ENCODE measurements at regions not wholly inside any gene's neighbourhood (a gene's known extent, or its start where the extent isn't known, plus 50 kb on each side); places are given as distances from the start of the nearest gene placed in this dataset.
"Not testable (repeated sequence)": the region's sequence is repeated elsewhere in the genome, so short reads cannot be mapped to it uniquely, and the experiment has no call there.

DNA sequence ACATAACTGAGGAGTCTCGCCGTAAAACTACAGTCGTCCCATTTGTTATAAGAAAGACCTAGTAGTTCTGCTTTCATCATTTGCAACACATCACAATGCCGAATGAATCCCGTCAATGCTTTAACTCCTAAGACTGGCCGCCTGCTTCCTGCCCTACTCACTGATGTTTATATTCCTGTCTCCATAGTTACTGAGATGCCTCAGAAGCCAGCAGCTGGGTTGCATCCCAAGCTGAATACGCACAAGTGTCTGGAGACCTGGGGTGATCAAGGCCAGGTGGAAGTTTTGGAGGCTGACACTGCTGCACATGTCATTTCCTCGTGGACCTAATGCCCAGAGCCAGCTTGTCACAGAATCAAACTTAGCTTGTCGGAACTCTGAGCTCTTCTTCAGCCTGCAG lies 95.2 kb upstream of the UBE2E1 start:
- DNase-seq, result no peak

DNA sequence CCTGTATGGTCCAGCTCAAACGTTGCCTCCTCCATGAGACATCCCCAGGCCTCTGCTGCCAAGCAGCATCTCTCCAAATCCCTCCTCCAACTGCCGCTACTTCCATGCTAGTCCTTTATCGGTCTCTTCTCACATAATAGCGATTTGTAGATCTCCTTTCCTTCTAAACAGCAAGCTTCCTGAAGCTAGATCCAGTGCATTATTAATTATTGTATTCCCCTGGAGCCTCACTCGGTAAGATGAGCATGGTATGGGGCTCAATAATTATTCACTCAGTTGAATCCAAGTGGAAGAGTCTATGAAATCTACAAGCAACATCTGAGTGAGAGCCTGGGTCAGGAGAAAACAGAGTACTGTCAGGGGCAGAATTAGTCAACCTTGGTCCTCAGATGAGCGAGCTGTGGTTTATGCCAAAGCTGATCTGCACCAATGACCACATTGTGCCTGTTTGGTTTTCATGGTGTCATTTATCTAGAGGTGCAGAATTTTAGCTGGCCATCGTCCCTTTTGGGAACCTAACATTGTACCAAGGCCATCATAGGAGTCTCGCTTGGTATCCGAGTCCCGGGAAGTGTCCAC lies 93.8 kb upstream of the UBE2E1 start:
- no peak for DNase-seq

DNA sequence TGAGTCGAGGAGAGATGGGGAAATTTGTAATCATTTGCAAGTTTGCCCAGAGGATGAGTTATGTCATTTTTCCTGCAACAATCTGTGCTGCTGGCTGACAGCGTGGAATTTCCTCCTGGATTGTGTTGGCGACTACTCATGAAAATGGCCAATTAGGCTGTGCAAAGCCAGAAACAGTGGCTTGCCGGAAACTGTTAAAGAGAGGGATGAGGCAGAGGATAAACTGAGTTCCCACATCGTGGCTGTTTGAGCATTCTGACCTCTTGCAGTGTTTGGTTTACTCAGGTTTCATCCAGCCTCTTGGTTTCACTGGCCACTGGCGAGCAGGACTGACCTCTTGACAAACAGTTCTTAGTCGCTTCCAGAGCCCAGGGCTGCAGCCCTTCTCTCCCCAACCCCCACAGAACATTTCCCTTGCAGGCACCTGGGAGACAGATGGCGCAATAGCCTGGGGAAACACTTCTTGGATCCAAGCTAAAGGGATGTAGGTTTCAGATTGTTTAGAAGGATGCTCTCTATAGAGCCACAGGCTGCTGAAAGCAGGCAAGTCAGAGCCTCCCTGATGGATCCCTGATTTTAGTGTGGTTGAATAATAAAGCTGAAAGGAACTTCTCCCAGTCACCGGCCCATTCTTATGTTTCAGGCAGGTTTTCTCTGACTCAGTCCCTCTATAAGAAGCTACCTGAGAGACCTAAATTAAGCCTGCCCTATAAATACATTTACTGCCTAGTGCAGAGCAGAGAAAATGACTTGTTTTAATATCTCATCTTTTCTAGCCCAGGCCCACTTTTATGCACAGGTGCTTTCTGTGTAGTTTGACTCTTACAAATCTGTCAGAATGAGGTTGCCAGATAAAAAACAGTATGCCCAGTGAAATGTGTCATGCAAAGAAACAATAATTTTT lies 92.8 kb upstream of the UBE2E1 start:
- no peak for DNase-seq

DNA sequence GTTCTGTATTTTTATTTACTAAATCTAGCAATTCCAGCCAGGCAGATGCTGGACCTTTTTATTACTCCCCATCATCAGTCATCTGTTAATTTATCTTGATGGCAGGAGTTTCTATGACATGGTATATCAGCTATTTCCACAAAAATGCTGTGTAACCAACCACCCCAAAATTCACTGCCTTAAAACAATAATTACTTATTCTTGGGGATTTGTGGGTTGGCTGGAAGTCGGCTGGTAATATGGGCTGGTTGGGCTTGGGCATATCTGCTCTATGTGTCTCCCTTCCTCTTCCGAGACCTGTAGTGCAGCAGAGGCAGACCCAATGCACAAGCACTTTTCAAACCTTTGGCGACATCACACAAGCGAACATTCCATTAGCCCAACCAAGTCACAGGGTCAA lies 92.1 kb upstream of the UBE2E1 start:
- no peak for DNase-seq

DNA sequence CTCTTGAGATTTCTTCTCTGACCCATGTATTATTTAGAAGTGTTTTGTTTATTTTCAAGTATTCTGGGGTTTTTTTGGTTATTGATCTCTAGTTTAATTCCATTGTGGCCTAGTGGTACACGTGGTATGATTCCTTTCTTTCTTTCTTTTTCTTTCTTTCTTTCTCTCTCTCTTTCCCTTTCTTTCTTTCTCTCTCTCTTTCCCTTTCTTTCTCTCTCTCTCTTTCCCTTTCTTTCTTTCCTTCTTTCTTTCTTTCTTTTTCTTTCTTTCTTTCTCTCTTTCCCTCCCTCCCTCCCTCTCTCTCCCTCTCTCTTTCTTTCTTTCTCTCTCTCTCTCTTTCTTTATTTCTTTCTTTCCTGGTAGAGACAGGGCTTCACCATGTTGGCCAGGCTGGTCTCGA lies 85.7 kb upstream of the UBE2E1 start:
- DNase-seq, result no peak

DNA sequence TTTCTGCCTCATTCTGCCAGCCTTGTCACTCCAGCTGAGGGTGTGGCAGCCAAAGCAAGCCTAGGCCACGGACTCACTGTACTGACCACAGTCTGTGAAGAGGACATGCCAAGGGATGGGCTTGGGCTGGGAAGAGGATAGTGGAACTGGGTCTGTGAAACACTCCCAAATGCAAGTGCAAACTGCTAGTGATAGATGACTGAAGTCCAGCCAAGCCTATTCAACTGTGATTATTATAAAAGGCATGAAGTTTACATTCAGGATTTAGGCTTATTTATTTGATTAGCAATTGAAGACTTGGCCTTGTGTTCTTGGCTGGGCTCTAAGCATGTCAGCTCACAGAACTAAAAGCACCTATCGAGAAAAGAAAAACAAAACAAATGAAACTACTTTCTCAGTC lies 84.9 kb upstream of the UBE2E1 start:
- no peak for DNase-seq

DNA sequence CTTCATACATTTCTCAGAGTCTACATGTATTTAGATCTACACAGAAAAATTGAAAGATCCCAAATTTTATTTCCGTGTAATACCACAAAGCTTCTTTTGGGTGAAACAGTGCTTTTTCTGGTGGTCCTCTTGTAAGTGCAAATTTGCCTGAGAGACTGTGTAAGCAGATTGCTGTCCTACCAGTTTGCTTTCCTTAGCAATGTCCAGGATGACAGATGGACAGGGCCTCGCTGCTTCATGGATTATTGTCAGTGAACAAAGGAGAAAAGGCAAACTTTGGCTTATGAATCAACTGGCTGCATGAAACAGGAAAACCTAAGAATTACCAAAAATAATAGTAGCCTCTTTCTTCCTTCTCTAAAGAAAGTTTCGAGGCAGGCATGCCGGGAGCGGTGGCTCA lies 82.6 kb upstream of the UBE2E1 start:
- no peak for DNase-seq

DNA sequence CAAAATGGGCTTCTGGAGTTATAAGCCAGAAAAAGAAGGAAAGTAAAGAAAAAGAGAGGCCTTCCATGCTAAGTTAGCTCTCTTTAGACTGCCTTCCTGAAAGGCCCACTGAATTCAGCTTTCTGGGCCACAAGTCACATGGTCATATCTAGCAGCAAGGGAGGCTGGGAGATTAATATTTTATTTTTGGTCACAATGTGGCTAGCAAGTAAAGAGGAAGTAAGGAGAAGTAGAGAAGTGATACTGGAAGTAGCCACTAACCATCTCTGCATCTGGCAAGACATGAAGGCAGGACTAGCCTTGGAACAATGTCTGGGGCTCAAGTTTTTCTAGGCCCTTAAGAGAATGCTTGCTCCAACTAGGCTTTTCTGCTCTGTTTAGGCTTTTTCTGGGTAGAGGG lies 81.8 kb upstream of the UBE2E1 start:
- no peak for DNase-seq

DNA sequence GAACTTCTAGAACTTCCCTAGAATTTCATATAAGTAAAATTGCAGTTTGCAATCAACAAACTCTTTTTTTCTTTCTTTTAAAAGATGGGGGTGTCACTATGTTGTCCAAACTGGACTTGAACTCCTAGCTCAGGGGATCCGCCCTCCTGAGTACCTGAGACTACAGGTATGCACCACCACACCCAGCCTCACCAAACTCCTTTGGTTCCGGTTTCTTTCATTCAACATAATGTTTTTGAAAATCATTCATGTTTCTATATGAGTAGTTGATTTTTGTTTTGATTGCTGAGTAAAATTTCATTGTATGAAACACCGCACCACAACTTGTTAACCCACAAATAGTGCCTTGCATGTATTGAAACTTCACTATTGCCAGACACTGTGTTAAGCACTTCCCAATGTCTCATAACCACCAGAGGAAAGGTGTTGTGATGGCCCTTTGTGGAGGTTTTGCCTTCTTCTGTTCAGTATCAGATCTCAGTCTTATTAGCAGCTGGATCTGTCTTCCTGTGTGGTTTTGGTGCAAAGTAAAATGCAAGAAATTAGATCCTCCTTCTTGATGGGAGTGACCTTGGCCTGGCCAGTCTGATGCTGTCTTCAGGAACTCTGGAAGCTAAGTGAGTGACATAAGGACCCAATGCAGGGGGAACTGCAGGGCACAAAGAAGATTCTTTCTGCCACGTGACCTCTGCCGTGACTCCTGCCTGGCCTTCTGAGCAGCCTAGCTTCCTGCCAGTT lies 78.8 kb upstream of the UBE2E1 start:
- peak; percentile 23 to 30 for DNase-seq

DNA sequence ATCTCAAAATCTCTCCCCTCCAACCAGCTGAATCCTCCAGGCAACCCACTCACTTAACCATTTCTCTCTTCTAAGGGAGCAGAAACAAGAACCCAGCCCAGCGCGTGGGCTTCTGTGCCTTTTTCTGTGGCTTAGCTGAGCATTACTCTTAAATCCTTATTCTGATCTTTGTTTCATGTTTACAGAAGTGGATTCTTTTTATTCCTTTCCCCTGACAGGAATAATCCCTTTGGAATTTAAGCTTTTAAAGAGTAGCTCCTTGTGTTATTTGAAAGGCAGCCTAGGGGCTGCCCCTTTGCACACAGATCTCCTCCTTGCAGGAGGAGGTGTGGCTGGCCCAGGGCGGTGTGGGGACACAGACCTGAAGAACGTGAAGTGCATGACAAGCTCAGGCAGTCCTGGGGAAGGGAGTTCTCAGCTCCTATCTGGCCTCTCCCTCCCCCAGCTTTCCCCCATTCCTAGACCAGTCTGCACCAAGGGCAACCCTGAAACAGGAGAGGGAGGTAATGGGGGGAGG lies 77.1 kb upstream of the UBE2E1 start:
- no peak for DNase-seq

DNA sequence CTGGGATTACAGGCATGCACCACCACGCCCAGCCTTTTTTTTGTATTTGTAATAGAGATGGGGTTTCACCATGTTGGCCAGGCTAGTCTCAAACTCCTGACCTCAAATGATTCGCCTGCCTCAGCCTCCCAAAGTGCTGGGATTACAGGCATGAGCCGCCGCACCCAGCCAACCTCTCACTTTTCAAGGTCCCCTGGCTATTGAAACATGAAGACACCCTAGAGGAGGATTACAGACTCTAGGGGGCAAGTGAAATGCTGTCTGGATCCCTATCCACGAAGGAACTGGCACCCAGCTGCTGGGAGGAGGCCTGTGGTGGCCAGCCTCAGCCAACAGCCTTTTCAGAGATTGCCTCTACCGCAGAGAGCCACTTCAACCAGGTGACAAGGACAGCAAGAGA lies 76.4 kb upstream of the UBE2E1 start:
- DNase-seq, result not testable (repeated sequence)

DNA sequence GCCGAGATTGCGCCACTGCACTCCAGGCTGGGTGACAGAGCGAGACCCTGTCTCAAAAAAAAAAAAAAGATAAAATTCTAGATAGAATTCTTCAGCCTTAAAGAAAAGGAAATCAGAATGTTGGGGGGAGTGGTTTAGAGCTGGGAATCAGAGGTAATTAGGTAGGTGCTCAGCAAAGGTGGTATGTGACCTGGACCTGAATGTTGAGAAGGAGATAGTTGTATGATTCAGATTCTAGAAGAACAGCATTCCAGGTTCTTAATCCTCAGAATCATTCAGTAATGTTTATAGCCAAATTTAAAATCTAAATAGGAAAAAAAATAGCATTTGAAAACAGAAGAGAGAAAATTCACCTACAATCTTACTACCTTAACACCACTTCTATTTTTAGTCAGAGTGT lies 71.3 kb upstream of the UBE2E1 start:
- no peak for DNase-seq

DNA sequence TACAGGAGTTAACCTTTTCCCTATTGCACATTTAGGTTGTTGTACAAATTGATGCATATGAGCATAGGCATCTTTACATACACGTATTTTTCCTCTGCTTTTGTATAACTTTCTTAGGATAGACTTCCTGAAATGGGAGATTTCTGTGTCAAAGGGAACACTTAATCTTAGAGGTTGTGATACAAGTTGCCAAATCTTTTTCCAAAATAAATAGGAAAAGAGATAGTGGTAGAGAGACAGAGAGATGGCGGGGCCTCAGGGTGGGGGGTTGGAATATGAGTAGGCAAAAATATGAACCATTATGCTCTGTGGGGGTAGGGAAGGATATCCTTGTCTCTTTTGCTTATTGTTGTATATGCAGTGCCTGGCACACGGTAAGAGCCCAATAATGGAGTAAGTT lies 70.7 kb upstream of the UBE2E1 start:
- no peak for DNase-seq

DNA sequence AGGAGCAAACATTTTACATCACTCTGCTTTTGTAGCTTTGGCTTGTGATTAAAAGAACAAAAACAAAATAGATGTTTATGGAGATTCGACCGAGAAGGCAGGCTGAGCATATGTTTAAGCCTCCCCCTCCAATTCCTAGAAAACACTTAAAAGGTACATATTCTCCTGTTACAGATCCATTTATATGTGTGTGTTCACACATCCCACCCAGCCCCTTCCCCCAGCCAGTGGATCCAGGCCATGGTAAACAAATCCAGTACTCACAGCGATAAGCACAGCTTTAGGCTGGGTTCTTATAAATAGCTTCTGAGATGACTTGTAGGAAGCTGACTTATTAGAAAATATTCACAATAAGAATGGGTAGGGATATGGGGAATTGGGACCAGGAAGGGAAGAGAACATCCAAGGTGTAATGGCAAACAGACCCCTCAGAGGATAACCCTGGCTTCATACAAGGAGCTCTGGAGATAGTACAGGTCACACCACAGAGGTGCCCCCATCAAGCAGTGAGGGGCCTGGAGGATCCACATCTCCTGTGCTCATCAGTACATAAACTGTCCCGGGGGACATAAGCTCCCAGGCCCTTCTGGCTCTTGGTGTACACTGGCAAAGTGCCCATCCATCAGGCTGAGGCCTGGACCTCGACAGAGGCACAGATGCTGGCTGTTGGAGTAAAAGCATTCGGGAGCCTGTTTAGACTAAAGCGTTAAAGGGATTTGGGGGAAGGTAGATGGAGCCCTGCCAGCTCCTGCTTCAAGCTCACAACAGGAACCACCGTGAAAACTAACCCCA lies 70.0 kb upstream of the UBE2E1 start:
- DNase-seq, result no peak

DNA sequence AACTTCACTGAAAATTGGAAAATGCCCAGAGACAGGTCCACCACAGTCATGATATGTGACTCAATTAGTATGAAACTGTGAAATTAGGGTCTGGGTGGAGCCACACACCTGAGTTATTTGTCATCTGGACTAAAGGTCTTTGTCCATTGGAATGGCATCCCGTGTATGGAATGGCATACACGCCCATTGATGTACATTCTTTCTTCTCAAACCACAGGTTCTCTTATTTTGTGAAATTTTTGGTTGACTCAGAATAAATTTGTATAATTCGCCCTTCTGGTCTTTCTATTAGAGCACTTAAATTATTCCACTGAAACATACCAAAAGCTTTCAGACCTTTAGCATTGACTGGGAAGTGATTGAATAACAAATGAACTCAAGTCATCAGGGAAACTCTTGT lies 66.8 kb upstream of the UBE2E1 start:
- no peak for DNase-seq

DNA sequence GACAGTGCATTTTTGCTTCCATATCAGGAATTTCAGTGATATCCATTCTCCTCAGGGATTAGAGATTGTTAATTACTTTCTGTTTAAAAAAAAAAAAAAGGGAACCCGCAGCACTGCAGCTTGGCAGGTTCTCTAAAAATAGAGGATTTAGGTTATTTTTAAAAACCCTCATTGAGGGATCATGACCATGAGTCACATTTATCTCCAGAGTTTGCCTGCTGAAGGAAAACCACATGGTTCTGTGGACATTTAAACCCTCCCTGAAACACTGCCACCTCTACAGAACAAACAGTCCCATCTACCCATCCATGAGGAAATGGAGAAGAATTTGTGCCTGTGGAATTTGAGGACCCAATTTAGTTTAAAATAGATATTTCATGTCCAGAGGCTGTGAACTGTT lies 66.2 kb upstream of the UBE2E1 start:
- DNase-seq, result no peak

DNA sequence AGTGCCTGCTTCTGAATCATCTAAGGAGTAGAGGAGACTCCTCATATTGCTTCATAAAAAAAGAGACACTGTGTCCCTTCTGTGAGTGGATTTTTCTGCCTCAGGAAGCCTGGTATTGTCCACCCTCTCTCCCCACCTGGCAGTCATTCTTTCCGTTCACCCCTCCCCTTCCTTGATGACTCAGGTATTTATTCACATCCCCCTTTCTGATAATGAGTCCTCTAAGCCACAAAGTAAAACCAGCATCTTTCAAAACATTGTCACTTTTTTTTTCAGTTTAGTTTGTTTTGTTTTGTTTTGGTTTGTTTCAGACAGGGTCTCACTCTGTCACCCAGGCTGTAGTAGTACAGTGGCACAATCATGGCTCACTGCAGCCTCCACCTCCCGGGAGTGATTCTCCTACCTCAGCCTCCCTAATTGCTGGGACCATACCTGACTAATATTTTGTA lies 65.2 kb upstream of the UBE2E1 start:
- peak; percentile 43 to 52 for DNase-seq

DNA sequence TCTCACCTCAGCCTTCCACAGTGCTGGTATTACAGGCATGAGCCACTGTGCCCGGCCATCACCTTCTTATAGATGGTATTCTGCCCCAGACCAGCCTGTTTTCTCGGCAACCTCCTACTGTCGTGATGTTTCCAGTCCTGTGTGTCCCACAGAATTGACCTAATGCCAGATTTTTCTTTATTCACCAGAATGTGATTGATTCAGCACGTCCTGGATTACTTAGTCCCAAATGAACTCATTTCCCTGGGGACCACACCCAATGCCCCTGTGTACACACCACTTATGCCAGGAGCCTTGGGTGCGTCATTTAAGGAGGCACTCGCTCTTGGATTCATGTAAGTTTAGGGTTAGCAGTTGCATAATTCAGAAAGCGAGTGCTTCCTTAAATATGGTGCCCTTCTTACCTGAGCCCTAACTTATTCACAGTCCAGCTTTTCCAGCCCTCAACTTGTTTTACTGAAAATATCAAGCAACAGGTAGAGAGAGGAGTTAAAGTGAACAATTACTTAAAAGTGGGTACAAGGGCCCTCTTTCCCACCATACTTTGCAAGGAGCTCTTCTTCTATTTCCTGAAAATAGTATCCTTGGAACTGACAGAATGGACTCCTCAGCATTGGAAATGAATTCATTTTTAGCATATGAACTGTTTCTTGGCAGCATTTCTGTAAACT lies 64.6 kb upstream of the UBE2E1 start:
- DNase-seq, result no peak

DNA sequence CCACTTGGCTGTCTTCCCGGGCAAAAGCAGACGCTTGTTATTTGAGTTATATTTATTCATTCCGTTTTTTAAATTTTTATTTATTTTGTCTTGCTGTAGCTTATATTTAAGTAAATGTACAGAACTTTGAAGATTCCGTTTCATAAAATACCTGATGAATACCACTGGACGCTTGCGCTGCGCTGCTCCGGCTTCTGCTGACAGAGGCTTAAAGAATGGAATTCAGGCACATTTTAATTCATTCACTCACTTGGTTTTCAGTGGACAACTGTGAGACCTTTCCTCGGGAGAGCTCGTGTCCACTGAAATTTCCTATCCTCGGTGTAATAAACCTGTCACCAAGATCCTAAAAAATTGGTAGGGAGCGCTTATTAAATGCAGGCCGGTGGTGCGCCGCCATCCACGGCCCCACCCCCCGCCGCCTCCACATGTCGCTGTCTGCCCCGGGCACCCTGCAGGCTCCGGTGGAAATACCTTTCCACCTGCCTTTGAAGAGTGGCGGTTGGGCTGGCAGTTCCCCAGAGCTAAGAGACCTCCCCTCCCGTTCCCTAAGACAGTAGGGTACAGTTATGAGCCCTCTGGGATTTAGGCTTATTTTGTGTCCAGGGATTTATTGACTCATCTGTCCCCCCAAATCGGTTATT lies 62.5 kb upstream of the UBE2E1 start:
- DNase-seq, result no peak

DNA sequence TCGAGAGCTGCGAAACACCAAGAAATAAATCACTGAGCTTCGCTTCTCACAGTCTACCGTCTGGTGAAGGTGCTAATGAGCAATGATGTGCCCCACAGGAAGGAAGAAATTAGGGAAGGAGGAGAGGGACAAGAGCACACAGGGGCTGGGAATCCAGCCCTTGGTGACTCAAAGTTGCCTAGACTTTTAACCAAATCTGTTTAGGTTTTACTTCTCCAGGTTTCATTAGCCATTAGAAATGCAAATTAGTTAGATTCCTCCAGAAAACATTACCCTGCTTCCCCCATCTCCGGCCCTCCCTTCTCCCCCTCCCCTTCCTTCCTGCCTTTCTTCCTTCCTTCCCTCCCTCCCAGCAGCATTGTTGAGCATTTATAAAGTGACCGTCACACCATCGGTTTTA lies 59.3 kb upstream of the UBE2E1 start:
- no peak for DNase-seq

DNA sequence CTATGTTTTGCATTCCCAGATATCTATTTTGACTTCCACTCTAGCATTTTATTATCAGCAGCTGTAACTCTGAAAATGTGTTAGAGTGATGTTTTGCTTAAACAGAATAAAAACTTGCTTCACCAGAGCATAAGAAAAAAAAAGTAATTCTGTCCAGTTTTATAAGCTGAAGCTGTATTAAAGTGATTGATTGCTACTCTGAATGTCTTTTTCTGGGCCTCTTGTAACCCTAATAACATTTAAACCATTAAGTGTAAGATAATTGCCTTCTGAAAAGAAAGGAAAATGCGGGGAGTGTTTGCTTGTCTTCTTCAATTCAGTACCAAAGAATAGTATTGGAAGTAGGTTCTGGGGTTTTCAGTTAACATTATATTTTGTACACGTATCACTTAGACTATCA lies 57.9 kb upstream of the UBE2E1 start:
- DNase-seq, result no peak
